Muscle layer of colon (tissue), 2 donors: ENCODE measurements at regions not wholly inside any gene's neighbourhood (a gene's known extent, or its start where the extent isn't known, plus 50 kb on each side); places are given as distances from the start of the nearest gene placed in this dataset.
"Not testable (repeated sequence)": the region's sequence is repeated elsewhere in the genome, so short reads cannot be mapped to it uniquely, and the experiment has no call there.

ENCODE experiments used
- H3K27ac ChIP-seq: one replicate; pipeline ENCODE4 v1.7.0; 2013; ENCODE audit warnings: low read depth, mild to moderate bottlenecking, low read length, moderate library complexity
- H3K27me3 ChIP-seq, 2 donors: one replicate each; pipeline ENCODE4 v1.7.0; 2013; ENCODE audit warnings: low read length in 2 of 2, mild to moderate bottlenecking in 2 of 2; ENCODE audit not compliant: insufficient read depth in 2 of 2, control insufficient read depth in 1 of 2
- H3K36me3 ChIP-seq: one replicate; pipeline ENCODE4 v1.7.0; 2013; ENCODE audit warnings: mild to moderate bottlenecking, low read length; ENCODE audit not compliant: insufficient read depth
- H3K4me1 ChIP-seq: one replicate; pipeline ENCODE4 v1.7.0; 2013; ENCODE audit warnings: mild to moderate bottlenecking, low read length; ENCODE audit not compliant: insufficient read depth
- H3K4me3 ChIP-seq, 2 donors: one replicate each; pipeline ENCODE4 v1.7.0; 2013; ENCODE audit warnings: low read length in 2 of 2, low read depth in 1 of 2, mild to moderate bottlenecking in 1 of 2, moderate library complexity in 1 of 2
- H3K9ac ChIP-seq: one replicate; pipeline ENCODE4 v1.7.0; 2013; ENCODE audit warnings: low read length
- H3K9me3 ChIP-seq: one replicate; pipeline ENCODE4 v1.7.0; 2013; ENCODE audit warnings: mild to moderate bottlenecking, low read length
- donor health status: abdominal sarcoma.
- donor health status: Adenocarcinoma of cecum.

DNA sequence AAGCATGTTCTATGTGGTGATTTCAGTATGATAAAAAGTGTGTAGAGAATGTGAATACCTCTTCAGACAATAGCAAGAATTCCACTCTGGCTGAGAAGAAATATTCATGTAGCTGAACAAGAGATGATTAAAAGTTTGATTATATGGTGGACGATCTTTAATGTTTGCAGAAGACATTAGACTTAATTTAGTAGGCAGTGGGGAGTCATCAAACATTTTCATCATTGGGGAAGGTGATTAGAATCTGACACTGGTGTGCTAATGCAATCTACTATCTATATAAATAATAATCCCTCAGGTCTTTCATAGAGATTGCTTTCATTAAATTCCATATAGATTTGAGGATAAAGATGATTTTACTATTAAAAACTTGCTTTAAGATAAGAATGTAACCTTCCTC, 761.0 kb downstream of the SOCS6 start:
- Histone ChIP-seq H3K27ac (no peak overlapping the region), H3K27me3 (no peaks in the 10 kb centered on the region), H3K9ac (no peak overlapping the region), H3K4me1 (no peaks in the 10 kb centered on the region), H3K36me3 (no peaks in the 10 kb centered on the region), H3K4me3 (no peak overlapping the region), H3K9me3 (no peaks in the 10 kb centered on the region)

DNA sequence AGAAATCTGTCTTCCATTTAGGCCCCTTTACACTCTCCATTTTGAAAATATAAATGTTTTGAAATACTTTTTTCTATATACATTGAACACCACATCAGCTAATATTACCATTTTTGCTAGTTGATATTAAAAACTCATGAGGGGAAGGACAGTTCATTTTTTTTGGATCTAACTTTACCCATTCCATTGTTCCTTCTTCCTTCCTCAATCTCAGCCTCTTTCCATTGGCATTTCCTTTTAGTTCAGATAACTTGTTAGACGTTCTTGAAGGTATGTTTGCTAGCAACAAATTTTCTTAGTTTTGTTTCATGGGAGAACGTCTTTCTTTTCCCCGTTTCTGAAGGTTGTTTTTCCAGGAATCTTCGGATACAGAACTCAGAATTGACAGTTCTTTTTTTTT, 759.0 kb downstream of the SOCS6 start:
- no peak overlapping the region for H3K27ac ChIP-seq
- H3K36me3 ChIP-seq: no peaks in the 10 kb centered on the region
- no peaks in the 10 kb centered on the region for H3K27me3 ChIP-seq
- no peak overlapping the region for H3K9ac ChIP-seq
- no peaks in the 10 kb centered on the region for H3K9me3 ChIP-seq
- H3K4me3 ChIP-seq: no peak overlapping the region
- H3K4me1 ChIP-seq: no peaks in the 10 kb centered on the region

DNA sequence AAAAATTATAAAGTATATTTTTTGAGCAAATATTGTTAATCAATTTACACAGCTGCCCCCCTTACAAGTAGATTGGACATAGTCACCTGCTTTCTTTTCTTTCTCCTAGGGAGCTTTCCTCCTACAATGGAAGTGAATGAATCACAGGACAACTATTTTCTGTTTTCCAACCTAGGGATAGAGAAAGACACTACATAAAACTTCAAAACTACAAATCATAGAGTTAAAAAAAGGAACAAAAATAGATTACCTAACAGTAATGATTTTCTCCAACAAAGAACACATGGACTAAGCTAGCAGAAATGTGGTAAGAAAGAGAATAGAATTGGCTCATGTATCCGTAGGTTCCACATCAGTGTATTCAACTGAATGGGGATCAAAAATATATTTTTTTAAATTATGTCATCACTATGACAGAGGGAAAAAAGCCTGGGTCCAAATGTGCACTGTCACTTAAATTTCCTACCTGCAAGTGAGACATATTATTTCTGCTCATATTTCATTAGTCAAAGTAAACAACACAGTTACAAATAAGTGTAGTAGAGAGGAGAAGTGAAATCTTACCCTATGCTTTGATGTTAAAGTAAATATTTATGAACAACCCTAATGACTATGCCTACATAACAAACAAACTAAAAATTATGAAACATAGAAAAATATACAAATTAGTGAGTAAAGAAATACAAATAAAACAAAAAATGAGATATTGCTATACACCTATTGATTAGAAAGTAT, 756.7 kb downstream of the SOCS6 start:
- H3K9me3 ChIP-seq: no peaks in the 10 kb centered on the region
- no peaks in the 10 kb centered on the region for H3K4me1 ChIP-seq
- no peaks in the 10 kb centered on the region for H3K36me3 ChIP-seq
- no peak overlapping the region for H3K27ac ChIP-seq
- no peaks in the 10 kb centered on the region for H3K27me3 ChIP-seq
- no peak overlapping the region for H3K4me3 ChIP-seq
- H3K9ac ChIP-seq: no peak overlapping the region

DNA sequence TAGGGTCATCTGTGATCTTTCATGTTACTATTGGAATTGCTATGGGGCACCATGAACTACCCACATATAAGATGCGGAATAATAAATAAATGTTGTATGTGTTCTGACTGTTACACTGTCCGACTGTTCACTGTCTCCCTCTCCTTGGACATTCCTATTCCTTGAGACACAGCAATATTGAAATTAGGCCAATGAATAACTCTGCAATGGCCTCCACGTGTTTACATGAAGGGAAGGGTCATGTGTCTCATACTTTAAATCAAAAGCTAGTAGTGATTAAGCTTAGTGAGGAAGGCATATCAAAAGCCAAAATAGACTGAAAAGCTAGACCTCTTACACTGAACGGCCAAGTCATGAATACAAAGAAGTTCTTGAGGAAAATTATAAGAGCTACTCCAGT, 751.3 kb downstream of the SOCS6 start:
- H3K4me3 ChIP-seq: no peak overlapping the region
- H3K27me3 ChIP-seq: no peaks in the 10 kb centered on the region
- no peaks in the 10 kb centered on the region for H3K9me3 ChIP-seq

DNA sequence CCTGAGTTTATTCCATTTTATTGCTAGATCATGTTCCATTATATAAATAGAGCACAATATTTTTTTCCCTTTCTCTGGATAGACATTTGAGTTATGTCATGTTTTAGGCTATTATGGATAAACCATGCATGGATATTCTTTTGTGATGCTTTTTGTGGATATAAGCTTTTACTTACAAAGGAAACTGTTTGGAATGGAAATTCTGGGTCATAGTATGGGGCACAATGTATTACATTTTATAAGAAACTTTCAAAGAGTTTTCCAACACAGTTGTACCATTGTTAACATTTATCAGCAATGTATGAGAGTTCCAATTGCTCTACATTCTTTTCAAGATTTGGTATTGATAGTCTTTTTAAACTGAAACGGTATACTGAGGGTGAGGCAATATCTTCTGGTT, 749.4 kb downstream of the SOCS6 start:
- Histone ChIP-seq H3K4me3 (no peak overlapping the region), H3K9me3 (no peaks in the 10 kb centered on the region), H3K9ac (no peak overlapping the region), H3K36me3 (no peaks in the 10 kb centered on the region), H3K4me1 (no peaks in the 10 kb centered on the region), H3K27me3 (no peaks in the 10 kb centered on the region), H3K27ac (no peak overlapping the region)

More for the DNA sequence above, 751.3 kb downstream of the SOCS6 start:
- H3K36me3 ChIP-seq: no peaks in the 10 kb centered on the region
- H3K9ac ChIP-seq: no peak overlapping the region
- no peaks in the 10 kb centered on the region for H3K4me1 ChIP-seq
- H3K27ac ChIP-seq: no peak overlapping the region

DNA sequence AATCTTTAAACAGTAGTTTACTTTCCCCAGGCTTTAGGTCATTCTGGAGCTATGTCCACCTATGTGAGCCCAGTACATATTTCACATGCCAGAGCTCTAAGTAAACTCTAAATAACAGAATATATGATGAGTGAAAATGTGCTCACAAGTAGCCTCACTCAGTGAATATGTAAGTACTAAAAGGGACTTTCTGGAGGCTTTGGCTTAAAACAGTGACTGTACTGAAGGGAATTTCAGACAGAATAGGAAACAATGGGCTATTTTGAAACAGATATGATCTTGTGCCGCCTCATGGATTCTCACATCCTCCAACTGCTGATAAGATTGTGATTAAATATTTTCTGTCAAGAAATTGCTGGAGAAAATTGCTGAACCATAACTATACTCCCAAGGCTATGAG, 747.9 kb downstream of the SOCS6 start:
- H3K9me3 ChIP-seq: no peaks in the 10 kb centered on the region
- no peak overlapping the region for H3K4me3 ChIP-seq
- no peaks in the 10 kb centered on the region for H3K27me3 ChIP-seq
- no peaks in the 10 kb centered on the region for H3K4me1 ChIP-seq
- no peak overlapping the region for H3K9ac ChIP-seq
- no peak overlapping the region for H3K27ac ChIP-seq
- H3K36me3 ChIP-seq: no peaks in the 10 kb centered on the region

DNA sequence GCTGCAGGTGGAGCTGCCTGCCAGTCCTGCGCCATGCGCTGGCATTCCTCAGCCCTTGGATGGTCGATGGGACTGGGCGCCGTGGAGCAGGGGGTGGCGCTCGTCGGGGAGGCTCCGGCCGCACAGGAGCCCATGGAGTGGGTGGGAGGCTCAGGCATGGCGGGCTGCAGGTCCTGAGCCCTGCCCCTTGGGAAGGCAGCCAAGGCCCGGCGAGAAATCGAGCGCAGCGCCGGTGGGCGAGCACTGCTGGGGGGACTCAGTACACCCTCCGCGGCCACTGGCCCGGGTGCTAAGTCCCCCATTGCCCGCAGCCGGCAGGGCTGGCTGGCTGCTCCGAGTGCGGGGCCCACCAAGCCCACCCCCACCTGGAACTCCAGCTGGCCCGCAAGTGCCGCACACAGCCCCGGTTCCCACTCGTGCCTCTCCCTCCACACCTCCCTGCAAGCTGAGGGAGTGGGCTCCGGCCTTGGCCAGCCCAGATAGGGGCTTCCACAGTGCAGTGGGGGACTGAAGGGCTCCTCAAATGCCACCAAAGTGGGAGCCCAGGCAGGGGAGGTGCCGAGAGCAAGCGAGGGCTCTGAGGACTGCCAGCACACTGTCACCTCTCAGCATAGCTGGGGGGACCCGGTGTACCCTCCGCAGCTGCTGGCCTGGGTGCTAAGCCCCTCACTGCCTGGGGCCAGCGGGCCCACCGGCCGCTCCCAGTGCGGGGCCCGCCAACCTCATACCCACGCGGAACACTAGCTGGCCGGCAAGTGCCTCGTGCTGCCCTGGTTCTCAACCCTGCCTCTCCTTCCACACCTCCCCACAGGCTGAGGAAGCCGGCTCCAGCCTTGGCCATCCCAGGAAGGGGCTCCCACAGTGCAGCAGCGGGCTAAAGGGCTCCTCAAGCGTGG, 742.7 kb downstream of the SOCS6 start:
- not testable (repeated sequence) for H3K27ac ChIP-seq, H3K9me3 ChIP-seq, H3K4me3 ChIP-seq, H3K4me1 ChIP-seq, H3K9ac ChIP-seq, H3K36me3 ChIP-seq, H3K27me3 ChIP-seq

DNA sequence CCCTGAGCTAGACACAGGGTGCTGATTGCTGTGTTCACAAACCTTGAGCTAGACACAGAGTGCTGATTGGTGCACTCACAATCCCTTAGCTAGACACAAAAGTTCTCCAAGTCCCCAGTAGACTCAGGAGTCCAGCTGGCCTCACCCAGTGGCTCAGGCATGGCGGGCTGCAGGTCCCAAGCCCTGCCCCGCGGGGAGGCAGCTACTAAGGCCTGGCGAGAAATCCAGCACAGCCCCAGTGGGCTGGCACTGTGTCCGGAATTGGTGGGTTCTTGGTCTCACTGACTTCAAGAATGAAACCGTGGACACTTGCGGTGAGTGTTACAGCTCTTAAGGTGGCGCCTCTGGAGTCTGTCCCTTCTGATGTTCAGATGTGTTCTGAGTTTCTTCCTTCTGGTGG, 741.2 kb downstream of the SOCS6 start:
- not testable (repeated sequence) for H3K9ac ChIP-seq, H3K36me3 ChIP-seq, H3K4me1 ChIP-seq

DNA sequence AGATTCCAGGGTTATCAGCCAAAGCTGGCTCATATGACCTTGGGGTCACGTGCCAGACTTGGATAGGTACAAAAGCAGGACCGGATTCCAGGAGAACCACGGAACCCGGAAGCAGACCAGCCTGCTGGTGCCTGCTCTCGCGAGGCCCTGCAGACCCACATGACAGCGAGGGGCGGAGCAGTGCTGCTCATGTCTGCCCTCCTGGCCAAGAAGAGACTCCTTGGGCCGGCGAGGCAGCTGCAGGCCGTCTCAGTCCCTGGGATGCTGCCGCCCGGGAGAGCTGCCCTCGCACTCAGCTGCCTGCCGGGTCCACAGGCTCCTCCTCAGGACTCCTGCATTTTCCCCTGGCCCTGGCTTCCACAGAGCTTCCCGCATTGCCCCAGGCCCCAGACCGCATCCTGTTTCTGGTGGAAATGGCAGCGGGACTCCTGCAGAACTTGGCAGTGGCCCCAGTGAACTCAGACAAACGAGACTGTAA, 739.5 kb downstream of the SOCS6 start:
- Histone ChIP-seq H3K27ac (no peak overlapping the region), H3K4me1 (no peaks in the 10 kb centered on the region), H3K36me3 (no peaks in the 10 kb centered on the region), H3K27me3 (no peaks in the 10 kb centered on the region), H3K9ac (no peak overlapping the region), H3K4me3 (no peak overlapping the region), H3K9me3 (no peaks in the 10 kb centered on the region)

More for the DNA sequence above, 741.2 kb downstream of the SOCS6 start:
- not testable (repeated sequence) for H3K9me3 ChIP-seq, H3K27ac ChIP-seq, H3K27me3 ChIP-seq, H3K4me3 ChIP-seq

DNA sequence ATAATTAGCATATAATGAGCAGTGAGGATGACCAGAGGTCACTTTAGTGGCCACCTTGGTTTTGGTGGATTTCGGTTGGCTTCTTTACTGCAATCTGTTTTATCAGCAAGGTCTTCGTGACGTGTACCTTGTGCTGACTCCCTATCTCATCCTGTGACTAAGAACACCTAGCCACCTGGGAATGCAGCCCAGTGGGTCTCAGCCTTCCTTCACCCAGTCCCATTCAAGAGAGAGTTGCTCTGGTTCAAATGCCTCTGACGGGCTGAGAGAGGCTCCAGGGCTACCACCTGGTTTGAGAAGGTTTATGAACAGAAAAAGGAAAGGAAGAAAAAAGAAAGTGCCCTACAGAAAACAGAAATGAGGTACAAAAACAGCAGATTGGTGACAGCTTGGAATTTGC, 738.7 kb downstream of the SOCS6 start:
- Histone ChIP-seq H3K9me3 (no peaks in the 10 kb centered on the region), H3K36me3 (no peaks in the 10 kb centered on the region), H3K27ac (no peak overlapping the region), H3K27me3 (no peaks in the 10 kb centered on the region), H3K4me3 (no peak overlapping the region), H3K4me1 (no peaks in the 10 kb centered on the region), H3K9ac (no peak overlapping the region)

DNA sequence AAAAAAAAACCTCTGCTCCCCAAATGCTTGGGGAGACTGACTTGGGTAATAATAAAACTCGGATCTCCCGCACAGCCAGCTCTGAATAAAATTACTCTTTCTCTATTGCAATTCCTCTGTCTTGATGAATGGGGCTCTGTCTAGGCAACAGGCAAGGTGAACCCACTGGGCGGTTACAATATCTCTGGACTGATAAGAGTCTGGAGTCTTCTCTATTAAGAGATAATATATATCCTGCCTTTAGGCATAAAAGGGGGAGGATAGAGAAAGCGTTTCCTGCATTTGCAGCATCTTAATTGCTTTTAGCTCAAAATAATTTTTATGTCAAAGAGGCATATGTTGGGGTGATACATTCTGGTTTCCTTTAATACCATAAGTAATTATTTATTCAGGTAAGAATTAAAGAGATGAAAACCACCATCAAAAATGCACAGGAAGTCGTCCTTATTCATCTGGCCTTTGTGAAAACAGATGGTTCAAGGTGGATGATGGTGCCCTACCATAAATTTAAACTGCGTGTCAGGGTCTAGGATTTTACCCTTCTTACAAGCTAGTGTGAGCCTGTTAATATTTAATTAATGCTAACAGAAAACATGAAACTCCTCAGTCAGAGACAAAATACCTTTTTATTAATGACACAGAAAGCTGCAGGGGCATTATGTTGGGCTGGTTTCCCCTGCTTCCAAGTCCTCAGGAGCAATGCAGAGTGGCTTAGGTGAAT, 736.8 kb downstream of the SOCS6 start:
- no peaks in the 10 kb centered on the region for H3K27me3 ChIP-seq
- H3K27ac ChIP-seq: no peak overlapping the region
- H3K36me3 ChIP-seq: no peaks in the 10 kb centered on the region
- H3K9ac ChIP-seq: no peak overlapping the region
- H3K4me3 ChIP-seq: no peak overlapping the region
- H3K9me3 ChIP-seq: no peaks in the 10 kb centered on the region
- no peaks in the 10 kb centered on the region for H3K4me1 ChIP-seq
